GM12878 (cell line): ENCODE measurements at regions not wholly inside any gene's neighbourhood (a gene's known extent, or its start where the extent isn't known, plus 50 kb on each side); places are given as distances from the start of the nearest gene placed in this dataset.

Experiments
- CTCF ChIP-seq, 3 experiments: IDR thresholded peaks in 2 of 3; conservative IDR thresholded peaks in 1 of 3; 2 replicates each; pipeline ENCODE4 v1.5.1; 2011; ENCODE audit warnings: low read depth in 3 of 3, low read length in 3 of 3, mild to moderate bottlenecking in 3 of 3, control low read depth in 2 of 3, moderate library complexity in 2 of 3, inconsistent platforms in 1 of 3, mixed read lengths in 1 of 3; ENCODE audit not compliant: control insufficient read depth in 2 of 3, insufficient read depth in 1 of 3; ENCODE audit errors: extremely low read depth in 1 of 3
- HDGF ChIP-seq: fragments of 450-650 bp; IDR thresholded peaks from 2 replicates; pipeline ENCODE4 v1.6.1; 2016; ENCODE audit warnings: antibody characterized with exemption
- NFYB ChIP-seq: IDR thresholded peaks from 2 replicates; pipeline ENCODE4 v1.6.1; 2011; ENCODE audit warnings: low read depth, mild to moderate bottlenecking, low read length, improper control_type of control experiment, moderate library complexity; ENCODE audit not compliant: insufficient read depth

GRCh38 chr9:84212246-84212645 lies 128.3 kb downstream of the SLC28A3 start:
- TF ChIP-seq HDGF (no peak), CTCF (IDR thresholded peaks at IDR 0.05 in 2 of 3, conservative IDR thresholded peaks at IDR 0.05 in 1 of 3; ENCODE audit: control insufficient read depth in 2 of 3, extremely low read depth in 1 of 3, insufficient read depth in 1 of 3, low read depth in 3 of 3, low read length in 3 of 3) (no peak), NFYB (no peak)
